ENCODE measurements at regions not wholly inside any gene's neighbourhood (a gene's known extent, or its start where the extent isn't known, plus 50 kb on each side); places are given as distances from the start of the nearest gene placed in this dataset.

DNA sequence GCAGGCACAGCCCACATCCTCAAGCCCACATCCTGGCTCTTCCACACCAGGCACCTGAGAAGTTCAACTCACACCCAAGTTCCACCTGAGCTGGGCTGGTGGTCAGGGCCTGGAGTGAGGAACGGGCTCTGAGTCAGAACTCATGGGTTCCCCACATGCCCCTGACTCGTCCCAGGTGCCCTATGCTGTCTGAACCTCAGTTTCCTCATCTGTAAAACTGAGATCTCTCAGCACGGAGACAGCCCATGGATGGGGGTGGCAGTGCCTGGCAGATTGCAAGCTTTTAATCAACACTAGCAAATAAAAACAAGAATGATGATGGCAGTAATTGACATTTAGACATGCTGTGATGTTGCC lies 307.8 kb downstream of the NDUFA10 start:
- ATAC-seq (ENCODE audit: poor library complexity) (no peak), DNase-seq (peak in 1 of 14 experiments; percentile 16)
- Histone ChIP-seq H3K4me3 (ENCODE audit: low read length) (no peak overlapping the region), H3K27ac (ENCODE audit: low read depth in 1 of 2, low read length in 2 of 2) (no peak overlapping the region), H3K4me1 (ENCODE audit: insufficient read depth, low read length) (no peaks in the 10 kb centered on the region), H3K27me3 (ENCODE audit: control insufficient read depth in 1 of 2, insufficient read depth in 2 of 2, low read length in 2 of 2) (no peaks in the 10 kb centered on the region), H3K36me3 (ENCODE audit: insufficient read depth, low read length) (no peaks in the 10 kb centered on the region), H3K9me3 (ENCODE audit: control insufficient read depth in 1 of 2, insufficient read depth in 1 of 2, low read length in 2 of 2) (peaks cover 10 to 26% of the 10 kb centered on the region in 2 experiments)
- Mint-ChIP-seq H3K9me3 (peaks cover 8% of the 10 kb centered on the region), H3K36me3 (ENCODE audit: low read depth) (peaks cover 6% of the 10 kb centered on the region), H3K27ac (no peak overlapping the region), H3K27me3 (no peaks in the 10 kb centered on the region), H3K4me3 (no peak overlapping the region), H3K4me1 (ENCODE audit: low read depth) (no peaks in the 10 kb centered on the region)
- intact Hi-C loops (cut with DNase I, micrococcal nuclease) = no loop called here
- TF ChIP-seq, protein P1, sequence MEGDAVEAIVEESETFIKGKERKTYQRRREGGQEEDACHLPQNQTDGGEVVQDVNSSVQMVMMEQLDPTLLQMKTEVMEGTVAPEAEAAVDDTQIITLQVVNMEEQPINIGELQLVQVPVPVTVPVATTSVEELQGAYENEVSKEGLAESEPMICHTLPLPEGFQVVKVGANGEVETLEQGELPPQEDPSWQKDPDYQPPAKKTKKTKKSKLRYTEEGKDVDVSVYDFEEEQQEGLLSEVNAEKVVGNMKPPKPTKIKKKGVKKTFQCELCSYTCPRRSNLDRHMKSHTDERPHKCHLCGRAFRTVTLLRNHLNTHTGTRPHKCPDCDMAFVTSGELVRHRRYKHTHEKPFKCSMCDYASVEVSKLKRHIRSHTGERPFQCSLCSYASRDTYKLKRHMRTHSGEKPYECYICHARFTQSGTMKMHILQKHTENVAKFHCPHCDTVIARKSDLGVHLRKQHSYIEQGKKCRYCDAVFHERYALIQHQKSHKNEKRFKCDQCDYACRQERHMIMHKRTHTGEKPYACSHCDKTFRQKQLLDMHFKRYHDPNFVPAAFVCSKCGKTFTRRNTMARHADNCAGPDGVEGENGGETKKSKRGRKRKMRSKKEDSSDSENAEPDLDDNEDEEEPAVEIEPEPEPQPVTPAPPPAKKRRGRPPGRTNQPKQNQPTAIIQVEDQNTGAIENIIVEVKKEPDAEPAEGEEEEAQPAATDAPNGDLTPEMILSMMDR (IDR thresholded peaks at IDR 0.05) = no peak
- POLR2A ChIA-PET = no interaction called here
- CTCF ChIA-PET = no interaction called here

DNA sequence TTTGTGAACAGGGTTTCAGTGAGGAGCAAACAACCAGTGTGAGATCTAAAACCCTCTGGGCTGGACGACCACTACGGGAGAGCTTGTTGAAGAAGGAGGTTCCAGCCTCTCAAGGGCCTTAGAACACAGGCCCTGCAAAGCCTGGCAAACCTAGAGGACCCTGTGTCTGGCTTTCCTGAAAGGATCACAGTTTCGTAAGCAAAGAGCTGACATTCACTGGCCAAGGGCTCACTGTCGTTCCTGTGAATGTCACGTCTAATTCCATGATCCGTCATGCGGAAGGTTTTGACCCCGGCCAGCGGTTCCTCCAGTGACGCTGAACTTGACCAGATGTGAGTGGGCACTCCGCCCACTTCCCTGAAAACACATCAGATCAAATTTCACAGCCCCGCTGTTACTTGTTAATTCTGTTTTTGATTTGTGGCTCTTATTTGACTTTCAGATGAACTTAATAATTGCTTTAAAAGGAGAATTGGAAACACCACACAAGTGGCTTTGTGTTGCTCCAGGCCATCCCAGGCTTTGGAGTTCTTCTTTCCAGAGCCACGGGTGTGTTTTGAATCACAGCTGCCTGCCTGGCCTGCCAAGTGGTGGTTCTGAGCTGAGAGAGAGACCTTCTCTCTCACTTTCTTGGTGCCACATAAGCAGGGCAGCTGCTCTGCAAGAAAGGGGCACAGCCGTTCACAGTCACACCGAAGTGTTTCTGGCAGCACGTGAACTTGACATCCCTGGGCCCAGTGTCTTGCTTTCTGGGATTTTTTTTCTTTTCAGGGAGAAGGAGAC lies 308.4 kb downstream of the NDUFA10 start:
- peaks cover 1% of the 10 kb centered on the region for H3K27me3 Mint-ChIP-seq
- no peak overlapping the region for H3K27ac Mint-ChIP-seq

DNA sequence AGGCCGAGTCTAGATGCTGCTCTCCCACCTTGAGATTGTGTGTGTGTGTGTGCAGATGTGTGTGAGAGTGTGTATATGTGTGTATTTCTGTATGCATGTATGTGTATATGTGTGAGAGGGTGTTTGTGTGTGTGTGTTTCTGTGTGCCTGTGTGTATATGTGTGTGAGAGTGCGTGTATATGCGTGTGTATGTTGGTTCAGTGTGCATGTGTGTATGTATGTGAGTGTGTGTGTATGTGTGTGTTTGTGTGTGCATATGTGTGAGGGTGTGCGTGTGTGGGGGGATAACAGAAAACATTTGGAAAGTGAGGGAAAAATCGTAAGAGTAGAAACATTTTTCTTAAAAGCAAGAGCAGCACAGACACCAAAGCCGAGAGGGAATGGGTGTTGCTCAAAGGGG lies 309.1 kb downstream of the NDUFA10 start:
- ChIA-PET CTCF (no interaction called here), POLR2A (no interaction called here)
- no peaks in the 10 kb centered on the region for H3K27me3 ChIP-seq (ENCODE audit: control insufficient read depth in 1 of 2, insufficient read depth in 2 of 2, low read length in 2 of 2)
- ATAC-seq (ENCODE audit: poor library complexity) (no peak), DNase-seq (no peak)
- Mint-ChIP-seq H3K4me1 (ENCODE audit: low read depth) (no peaks in the 10 kb centered on the region), H3K36me3 (ENCODE audit: low read depth) (peaks cover 6% of the 10 kb centered on the region), H3K4me3 (no peak overlapping the region), H3K27ac (no peak overlapping the region), H3K27me3 (peaks cover 8% of the 10 kb centered on the region), H3K9me3 (peaks cover 8% of the 10 kb centered on the region)
- H3K4me1 ChIP-seq (ENCODE audit: insufficient read depth, low read length) = no peaks in the 10 kb centered on the region
- intact Hi-C loops (cut with DNase I, micrococcal nuclease) = no loop called here
- H3K36me3 ChIP-seq (ENCODE audit: insufficient read depth, low read length) = no peaks in the 10 kb centered on the region
- H3K27ac ChIP-seq (ENCODE audit: low read depth in 1 of 2, low read length in 2 of 2) = no peak overlapping the region
- TF ChIP-seq, protein P1 (IDR thresholded peaks at IDR 0.05) = no peak
- peaks cover 10 to 38% of the 10 kb centered on the region in 2 experiments for H3K9me3 ChIP-seq (ENCODE audit: control insufficient read depth in 1 of 2, insufficient read depth in 1 of 2, low read length in 2 of 2)
- H3K4me3 ChIP-seq (ENCODE audit: low read length) = no peak overlapping the region

More for the DNA sequence above, 308.4 kb downstream of the NDUFA10 start:
- ATAC-seq (ENCODE audit: poor library complexity) (no peak), DNase-seq (no peak)
- Mint-ChIP-seq H3K4me1 (ENCODE audit: low read depth) (no peaks in the 10 kb centered on the region), H3K4me3 (no peak overlapping the region), H3K36me3 (ENCODE audit: low read depth) (peaks cover 6% of the 10 kb centered on the region), H3K9me3 (peaks cover 8% of the 10 kb centered on the region)
- TF ChIP-seq, protein P1 (IDR thresholded peaks at IDR 0.05) = no peak
- intact Hi-C loops (cut with DNase I, micrococcal nuclease) = no loop called here
- no peak overlapping the region for H3K27ac ChIP-seq (ENCODE audit: low read depth in 1 of 2, low read length in 2 of 2)
- no peaks in the 10 kb centered on the region for H3K27me3 ChIP-seq (ENCODE audit: control insufficient read depth in 1 of 2, insufficient read depth in 2 of 2, low read length in 2 of 2)
- no peak overlapping the region for H3K4me3 ChIP-seq (ENCODE audit: low read length)
- CTCF ChIA-PET = no interaction called here
- POLR2A ChIA-PET = no interaction called here
- peaks cover 10 to 32% of the 10 kb centered on the region in 2 experiments for H3K9me3 ChIP-seq (ENCODE audit: control insufficient read depth in 1 of 2, insufficient read depth in 1 of 2, low read length in 2 of 2)
- no peaks in the 10 kb centered on the region for H3K36me3 ChIP-seq (ENCODE audit: insufficient read depth, low read length)
- H3K4me1 ChIP-seq (ENCODE audit: insufficient read depth, low read length) = no peaks in the 10 kb centered on the region
